RPMI7951 (cell line): ENCODE measurements at regions not wholly inside any gene's neighbourhood (a gene's known extent, or its start where the extent isn't known, plus 50 kb on each side); places are given as distances from the start of the nearest gene placed in this dataset.
A peak's percentile ranks its signal among the peaks of the same experiment; 100 is the strongest.

Experiments
- DNase-seq: peaks from one replicate; pipeline ENCODE4 v3.0.0-alpha.2; 2012; ENCODE audit warnings: low read depth

GRCh38 chr3:168386301-168386700 lies 290.6 kb upstream of the GOLIM4 start:
- no peak for DNase-seq

- DNase-seq, result no peak
These were observed 289.3 kb upstream of the GOLIM4 start for GRCh38 chr3:168384990-168385389.

GRCh38 chr3:168383573-168383972 lies 287.8 kb upstream of the GOLIM4 start:
- no peak for DNase-seq

GRCh38 chr3:168371846-168372245 lies 276.1 kb upstream of the GOLIM4 start:
- DNase-seq, result no peak

GRCh38 chr3:168364967-168365366 lies 269.2 kb upstream of the GOLIM4 start:
- DNase-seq, result no peak

GRCh38 chr3:168362661-168363247 lies 267.0 kb upstream of the GOLIM4 start:
- DNase-seq, result no peak

GRCh38 chr3:168362156-168362555 lies 266.4 kb upstream of the GOLIM4 start:
- no peak for DNase-seq

- no peak for DNase-seq
These were observed 265.3 kb upstream of the GOLIM4 start for GRCh38 chr3:168360993-168361392.

GRCh38 chr3:168342946-168343850 lies 247.5 kb upstream of the GOLIM4 start:
- DNase-seq, result no peak

GRCh38 chr3:168341956-168342936 lies 246.5 kb upstream of the GOLIM4 start:
- no peak for DNase-seq

- DNase-seq, result peak; percentile 51
These were observed 245.6 kb upstream of the GOLIM4 start for GRCh38 chr3:168341192-168341815.

- DNase-seq, result no peak
These were observed 242.4 kb upstream of the GOLIM4 start for GRCh38 chr3:168338161-168338560.

- no peak for DNase-seq
These were observed 240.6 kb upstream of the GOLIM4 start for GRCh38 chr3:168336276-168336675.

- no peak for DNase-seq
These were observed 237.7 kb upstream of the GOLIM4 start for GRCh38 chr3:168333410-168333935.

GRCh38 chr3:168331756-168332155 lies 236.0 kb upstream of the GOLIM4 start:
- DNase-seq, result no peak

GRCh38 chr3:168330983-168331382 lies 235.3 kb upstream of the GOLIM4 start:
- DNase-seq, result no peak

GRCh38 chr3:168327856-168328255 lies 232.1 kb upstream of the GOLIM4 start:
- DNase-seq, result no peak

GRCh38 chr3:168325684-168326083 lies 230.0 kb upstream of the GOLIM4 start:
- no peak for DNase-seq

GRCh38 chr3:168322941-168323340 lies 227.2 kb upstream of the GOLIM4 start:
- DNase-seq, result no peak

- no peak for DNase-seq
These were observed 218.4 kb upstream of the GOLIM4 start for GRCh38 chr3:168314166-168314565.

GRCh38 chr3:168312984-168313383 lies 217.3 kb upstream of the GOLIM4 start:
- no peak for DNase-seq
